HL-60 (cell line): ENCODE measurements at regions not wholly inside any gene's neighbourhood (a gene's known extent, or its start where the extent isn't known, plus 50 kb on each side); places are given as distances from the start of the nearest gene placed in this dataset.

Source experiments
- CTCF ChIP-seq: IDR thresholded peaks from one replicate; pipeline ENCODE4 v1.5.1; 2011; ENCODE audit warnings: low read length, control low read depth, inconsistent platforms; ENCODE audit not compliant: insufficient read depth
- SPI1 ChIP-seq: IDR thresholded peaks from 2 replicates; pipeline ENCODE4 v1.6.1; 2012; ENCODE audit warnings: low read depth, mild to moderate bottlenecking, borderline replicate concordance

- TF ChIP-seq CTCF (no peak), SPI1 (no peak)
These were observed 371.9 kb upstream of the CNTN4 start for GRCh38 chr3:1726741-1727140.
